HG03469 (cell line): ENCODE measurements at regions not wholly inside any gene's neighbourhood (a gene's known extent, or its start where the extent isn't known, plus 50 kb on each side); places are given as distances from the start of the nearest gene placed in this dataset.
"Not testable (repeated sequence)": the region's sequence is repeated elsewhere in the genome, so short reads cannot be mapped to it uniquely, and the experiment has no call there.

Experiments
- ATAC-seq: cut with Tn5 transposase; IDR thresholded peaks from one replicate; pipeline ENCODE4 v1.9.1; 2021; ENCODE audit warnings: mild to moderate bottlenecking, moderate library complexity, moderate number of reproducible peaks; ENCODE audit not compliant: unreplicated experiment

GRCh38 chr10:8305876-8306652, 251.6 kb downstream of the GATA3 start:
- no peak for ATAC-seq

- ATAC-seq = no peak
Measured at GRCh38 chr10:8306685-8307364, 252.3 kb downstream of the GATA3 start.

- no peak for ATAC-seq
Measured at GRCh38 chr10:8310930-8311329, 256.4 kb downstream of the GATA3 start.

GRCh38 chr10:8311526-8312070, 257.1 kb downstream of the GATA3 start:
- no peak for ATAC-seq

GRCh38 chr10:8312079-8312478, 257.6 kb downstream of the GATA3 start:
- no peak for ATAC-seq

GRCh38 chr10:8312781-8313180, 258.3 kb downstream of the GATA3 start:
- no peak for ATAC-seq

- no peak for ATAC-seq
Measured at GRCh38 chr10:8314486-8314885, 260.0 kb downstream of the GATA3 start.

GRCh38 chr10:8315619-8316021, 261.1 kb downstream of the GATA3 start:
- no peak for ATAC-seq

- ATAC-seq = no peak
Measured at GRCh38 chr10:8316284-8316683, 261.8 kb downstream of the GATA3 start.

GRCh38 chr10:8318429-8318828, 263.9 kb downstream of the GATA3 start:
- not testable (repeated sequence) for ATAC-seq

GRCh38 chr10:8318956-8319355, 264.5 kb downstream of the GATA3 start:
- no peak for ATAC-seq

GRCh38 chr10:8319704-8320103, 265.2 kb downstream of the GATA3 start:
- ATAC-seq = no peak

- ATAC-seq = no peak
Measured at GRCh38 chr10:8321990-8322389, 267.5 kb downstream of the GATA3 start.

GRCh38 chr10:8323428-8324054, 269.1 kb downstream of the GATA3 start:
- ATAC-seq = no peak

GRCh38 chr10:8325024-8325980, 270.8 kb downstream of the GATA3 start:
- ATAC-seq = no peak

GRCh38 chr10:8326396-8327139, 272.1 kb downstream of the GATA3 start:
- no peak for ATAC-seq

- no peak for ATAC-seq
Measured at GRCh38 chr10:8327140-8327423, 272.6 kb downstream of the GATA3 start.

- no peak for ATAC-seq
Measured at GRCh38 chr10:8331387-8331786, 276.9 kb downstream of the GATA3 start.

GRCh38 chr10:8331896-8332729, 277.6 kb downstream of the GATA3 start:
- peak; percentile 96 for ATAC-seq
